Upper lobe of left lung (tissue), 4 donors: ENCODE measurements at regions not wholly inside any gene's neighbourhood (a gene's known extent, or its start where the extent isn't known, plus 50 kb on each side); places are given as distances from the start of the nearest gene placed in this dataset.

ENCODE experiments used
- CTCF ChIP-seq, 6 experiments: fragments of 450-650 bp in 4 of 6; fragments of 200-600 bp in 2 of 6; sonication (generic) in 2 of 6; IDR thresholded peaks; one replicate each; pipeline ENCODE4 v1.5.1; 2016 to 2019; ENCODE audit warnings: antibody characterized with exemption in 6 of 6
- POLR2AphosphoS5 ChIP-seq, 2 donors: sonication (generic); formaldehyde crosslinking; IDR thresholded peaks; one replicate each; pipeline ENCODE4 v1.5.1; 2017; ENCODE audit warnings: antibody characterized with exemption in 2 of 2

DNA sequence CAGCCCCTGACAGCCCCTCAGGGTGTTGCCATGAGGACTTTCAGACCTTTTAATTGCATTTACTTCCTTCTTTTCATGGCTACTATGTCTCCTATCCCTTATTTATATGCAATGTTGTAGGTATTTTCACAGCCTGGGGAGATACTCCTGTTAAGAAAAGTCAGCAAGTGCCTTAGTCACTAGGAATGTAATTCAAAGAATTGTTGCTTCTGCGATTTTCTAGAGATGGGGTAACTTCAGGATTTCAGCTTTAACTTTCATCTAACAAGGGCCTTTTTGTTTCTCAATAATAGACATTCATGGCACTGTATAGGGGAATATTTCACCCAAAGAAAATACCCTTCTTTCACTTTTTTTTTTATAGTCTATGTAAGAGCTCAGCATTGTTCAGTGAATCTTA lies 533.3 kb upstream of the MIS18BP1 start:
- TF ChIP-seq POLR2AphosphoS5 (IDR thresholded peaks at IDR 0.05) = no peak
- no peak for TF ChIP-seq CTCF (IDR thresholded peaks at IDR 0.05)
